SH-SY5Y (cell line): ENCODE measurements at regions not wholly inside any gene's neighbourhood (a gene's known extent, or its start where the extent isn't known, plus 50 kb on each side); places are given as distances from the start of the nearest gene placed in this dataset.

Experiments used
- GATA2 ChIP-seq: IDR thresholded peaks from 2 replicates; pipeline ENCODE4 v1.6.1; 2011; ENCODE audit warnings: mild to moderate bottlenecking, low read depth, low read length
- GATA3 ChIP-seq: IDR thresholded peaks from 2 replicates; pipeline ENCODE4 v1.6.1; 2011; ENCODE audit warnings: low read depth, mild to moderate bottlenecking, low read length, moderate library complexity

DNA sequence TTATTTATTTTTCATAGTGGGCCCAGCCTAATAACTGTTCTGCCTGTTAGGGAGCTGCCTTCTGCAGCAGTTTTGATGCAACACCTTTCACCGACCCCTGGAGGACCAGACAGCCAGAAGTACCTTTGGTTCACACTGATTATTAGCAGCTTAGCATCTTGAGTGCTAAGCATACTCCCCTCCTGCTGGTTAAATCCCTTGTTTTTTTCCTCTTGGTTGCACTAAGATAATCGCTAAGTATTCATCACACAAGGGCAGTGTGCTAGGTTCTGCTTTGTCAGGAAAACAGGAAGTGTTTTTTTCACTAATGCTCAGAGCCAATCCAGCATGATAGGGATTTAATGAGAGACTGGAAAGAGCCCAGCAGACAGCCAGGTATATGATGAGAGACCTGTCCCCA lies 437.0 kb downstream of the FUT8 start:
- TF ChIP-seq GATA2 (no peak), GATA3 (no peak)
